Parathyroid adenoma (tissue), 2 donors: ENCODE measurements at regions not wholly inside any gene's neighbourhood (a gene's known extent, or its start where the extent isn't known, plus 50 kb on each side); places are given as distances from the start of the nearest gene placed in this dataset.

Source experiments
- H2AFZ ChIP-seq: fragments of 300-600 bp; sonication (generic); one replicate; pipeline ENCODE4 v1.7.0; 2017; ENCODE audit warnings: antibody characterized with exemption, mild to moderate bottlenecking
- H3K27ac ChIP-seq: fragments of 300-600 bp; sonication (generic); one replicate; pipeline ENCODE4 v1.7.0; 2017
- H3K27me3 ChIP-seq: fragments of 300-600 bp; sonication (generic); one replicate; pipeline ENCODE4 v1.7.0; 2017; ENCODE audit warnings: low read length; ENCODE audit not compliant: control insufficient read depth, insufficient read depth
- H3K36me3 ChIP-seq: fragments of 300-600 bp; sonication (generic); one replicate; pipeline ENCODE4 v1.7.0; 2017; ENCODE audit warnings: low read length; ENCODE audit not compliant: control insufficient read depth, insufficient read depth
- H3K4me1 ChIP-seq: fragments of 300-600 bp; sonication (generic); one replicate; pipeline ENCODE4 v1.7.0; 2017; ENCODE audit warnings: control low read depth
- H3K4me2 ChIP-seq: fragments of 300-600 bp; sonication (generic); one replicate; pipeline ENCODE4 v1.7.0; 2017; ENCODE audit warnings: low read length
- H3K4me3 ChIP-seq: fragments of 300-600 bp; sonication (generic); one replicate; pipeline ENCODE4 v1.7.0; 2017; ENCODE audit warnings: low read depth, low read length
- H3K79me2 ChIP-seq: fragments of 300-600 bp; sonication (generic); one replicate; pipeline ENCODE4 v1.7.0; 2017; ENCODE audit warnings: control low read depth
- H3K9ac ChIP-seq: fragments of 300-600 bp; sonication (generic); one replicate; pipeline ENCODE4 v1.7.0; 2017; ENCODE audit warnings: mild to moderate bottlenecking
- H3K9me3 ChIP-seq: fragments of 300-600 bp; sonication (generic); one replicate; pipeline ENCODE4 v1.7.0; 2017; ENCODE audit warnings: low read length; ENCODE audit not compliant: control insufficient read depth
- CTCF ChIP-seq: fragments of 300-600 bp; sonication (generic); IDR thresholded peaks from one replicate; pipeline ENCODE4 v1.7.0; 2017; ENCODE audit warnings: antibody characterized with exemption, mild to moderate bottlenecking
- donor health status: primary hyperparathyroidism.

GRCh38 chr11:127474766-127475165 lies 474.2 kb upstream of the KIRREL3 start:
- Histone ChIP-seq H3K27ac (no peak overlapping the region), H3K4me3 (no peak overlapping the region), H3K79me2 (no peaks in the 10 kb centered on the region), H3K4me2 (no peak overlapping the region), H3K9ac (no peak overlapping the region), H3K36me3 (no peaks in the 10 kb centered on the region), H3K9me3 (no peaks in the 10 kb centered on the region), H3K4me1 (no peaks in the 10 kb centered on the region), H2AFZ (no peak overlapping the region), H3K27me3 (no peaks in the 10 kb centered on the region)
- no peak for TF ChIP-seq CTCF

- Histone ChIP-seq H3K4me1 (no peaks in the 10 kb centered on the region), H3K9ac (no peak overlapping the region), H3K4me2 (no peak overlapping the region), H3K79me2 (no peaks in the 10 kb centered on the region), H2AFZ (no peak overlapping the region), H3K27ac (no peak overlapping the region), H3K9me3 (no peaks in the 10 kb centered on the region), H3K4me3 (no peak overlapping the region), H3K27me3 (no peaks in the 10 kb centered on the region), H3K36me3 (no peaks in the 10 kb centered on the region)
- no peak for TF ChIP-seq CTCF
These were observed 471.9 kb upstream of the KIRREL3 start for GRCh38 chr11:127472505-127472904.

GRCh38 chr11:127471662-127472061 lies 471.1 kb upstream of the KIRREL3 start:
- no peaks in the 10 kb centered on the region for H3K4me1 ChIP-seq
- H2AFZ ChIP-seq = no peak overlapping the region
- no peaks in the 10 kb centered on the region for H3K36me3 ChIP-seq
- H3K9ac ChIP-seq = no peak overlapping the region
- no peak overlapping the region for H3K27ac ChIP-seq
- no peaks in the 10 kb centered on the region for H3K79me2 ChIP-seq
- H3K4me3 ChIP-seq = no peak overlapping the region
- H3K9me3 ChIP-seq = no peaks in the 10 kb centered on the region
- no peak for TF ChIP-seq CTCF
- H3K27me3 ChIP-seq = no peaks in the 10 kb centered on the region
- no peak overlapping the region for H3K4me2 ChIP-seq

GRCh38 chr11:127470306-127470884 lies 469.8 kb upstream of the KIRREL3 start:
- Histone ChIP-seq H3K27me3 (no peaks in the 10 kb centered on the region), H3K4me2 (no peak overlapping the region), H3K27ac (no peak overlapping the region), H2AFZ (no peak overlapping the region), H3K79me2 (no peaks in the 10 kb centered on the region), H3K4me3 (no peak overlapping the region), H3K36me3 (no peaks in the 10 kb centered on the region), H3K4me1 (no peaks in the 10 kb centered on the region), H3K9me3 (no peaks in the 10 kb centered on the region), H3K9ac (no peak overlapping the region)
- no peak for TF ChIP-seq CTCF

GRCh38 chr11:127464325-127464724 lies 463.8 kb upstream of the KIRREL3 start:
- H3K9me3 ChIP-seq = no peaks in the 10 kb centered on the region
- H3K27me3 ChIP-seq = no peaks in the 10 kb centered on the region
- H3K79me2 ChIP-seq = no peaks in the 10 kb centered on the region
- no peak overlapping the region for H3K4me3 ChIP-seq
- H3K27ac ChIP-seq = no peak overlapping the region
- no peak overlapping the region for H3K4me2 ChIP-seq
- H3K9ac ChIP-seq = no peak overlapping the region
- no peaks in the 10 kb centered on the region for H3K36me3 ChIP-seq
- H3K4me1 ChIP-seq = no peaks in the 10 kb centered on the region
- TF ChIP-seq CTCF = no peak
- H2AFZ ChIP-seq = no peak overlapping the region
